Chondrocyte (in vitro differentiated cells): ENCODE measurements at regions not wholly inside any gene's neighbourhood (a gene's known extent, or its start where the extent isn't known, plus 50 kb on each side); places are given as distances from the start of the nearest gene placed in this dataset.

Experiments used
- DNase-seq: peaks from one replicate; pipeline ENCODE4 v3.0.0; 2021; ENCODE audit warnings: mixed read lengths, low spot score
- H3K27ac Mint-ChIP-seq: one replicate; pipeline ENCODE4 v1.8.0; 2021; ENCODE audit warnings: mild to moderate bottlenecking, moderate library complexity, mixed read lengths; ENCODE audit not compliant: unreplicated experiment
- H3K27me3 Mint-ChIP-seq: 2 replicates; pipeline ENCODE4 v1.8.0; 2021; ENCODE audit warnings: low read depth, mixed read lengths
- H3K36me3 Mint-ChIP-seq: 2 replicates; pipeline ENCODE4 v1.8.0; 2021; ENCODE audit warnings: low read depth, mixed read lengths
- H3K4me1 Mint-ChIP-seq: 2 replicates; pipeline ENCODE4 v1.8.0; 2021; ENCODE audit warnings: low read depth, mild to moderate bottlenecking, mixed read lengths
- H3K4me3 Mint-ChIP-seq: one replicate; pipeline ENCODE4 v1.8.0; 2021; ENCODE audit warnings: mild to moderate bottlenecking, moderate library complexity, mixed read lengths; ENCODE audit not compliant: unreplicated experiment
- H3K9me3 Mint-ChIP-seq: 2 replicates; pipeline ENCODE4 v1.8.0; 2021; ENCODE audit warnings: low read depth, mixed read lengths
- CTCF ChIP-seq: fragments of 200-600 bp; sonication (generic); IDR thresholded peaks from 2 replicates; pipeline ENCODE4 v1.5.0; 2021; ENCODE audit warnings: antibody characterized with exemption, mild to moderate bottlenecking, moderate library complexity

GRCh38 chr6:1491591-1492319 lies 102.4 kb downstream of the FOXF2 start:
- DNase-seq, result no peak
- Mint-ChIP-seq H3K4me3 (no peak overlapping the region), H3K9me3 (peaks cover 13% of the 10 kb centered on the region), H3K4me1 (no peaks in the 10 kb centered on the region), H3K27me3 (no peaks in the 10 kb centered on the region), H3K27ac (no peak overlapping the region), H3K36me3 (no peaks in the 10 kb centered on the region)
- TF ChIP-seq CTCF, result no peak

- TF ChIP-seq CTCF, result no peak
- no peak overlapping the region for H3K27ac Mint-ChIP-seq
- no peaks in the 10 kb centered on the region for H3K27me3 Mint-ChIP-seq
- H3K36me3 Mint-ChIP-seq, result no peaks in the 10 kb centered on the region
- H3K4me3 Mint-ChIP-seq, result no peak overlapping the region
- peaks cover 14% of the 10 kb centered on the region for H3K9me3 Mint-ChIP-seq
- no peaks in the 10 kb centered on the region for H3K4me1 Mint-ChIP-seq
- no peak for DNase-seq
These were observed 105.3 kb downstream of the FOXF2 start for GRCh38 chr6:1494671-1495070.

- peaks cover 14% of the 10 kb centered on the region for H3K9me3 Mint-ChIP-seq
- no peaks in the 10 kb centered on the region for H3K36me3 Mint-ChIP-seq
- no peak for TF ChIP-seq CTCF
- H3K27ac Mint-ChIP-seq, result no peak overlapping the region
- H3K4me3 Mint-ChIP-seq, result no peak overlapping the region
- H3K4me1 Mint-ChIP-seq, result no peaks in the 10 kb centered on the region
- DNase-seq, result no peak
- no peaks in the 10 kb centered on the region for H3K27me3 Mint-ChIP-seq
These were observed 106.0 kb downstream of the FOXF2 start for GRCh38 chr6:1495344-1495743.

GRCh38 chr6:1496092-1496491 lies 106.7 kb downstream of the FOXF2 start:
- no peaks in the 10 kb centered on the region for H3K36me3 Mint-ChIP-seq
- no peak overlapping the region for H3K27ac Mint-ChIP-seq
- no peak overlapping the region for H3K4me3 Mint-ChIP-seq
- H3K27me3 Mint-ChIP-seq, result no peaks in the 10 kb centered on the region
- no peak for TF ChIP-seq CTCF
- H3K9me3 Mint-ChIP-seq, result peaks cover 14% of the 10 kb centered on the region
- no peak for DNase-seq
- no peaks in the 10 kb centered on the region for H3K4me1 Mint-ChIP-seq

GRCh38 chr6:1496836-1497760 lies 107.7 kb downstream of the FOXF2 start:
- no peak for TF ChIP-seq CTCF
- Mint-ChIP-seq H3K9me3 (peaks cover 14% of the 10 kb centered on the region), H3K27me3 (no peaks in the 10 kb centered on the region), H3K4me1 (peaks cover 3% of the 10 kb centered on the region), H3K36me3 (no peaks in the 10 kb centered on the region), H3K4me3 (no peak overlapping the region), H3K27ac (no peak overlapping the region)
- DNase-seq, result no peak
